Right renal cortex interstitium (tissue), 3 donors: ENCODE measurements at regions not wholly inside any gene's neighbourhood (a gene's known extent, or its start where the extent isn't known, plus 50 kb on each side); places are given as distances from the start of the nearest gene placed in this dataset.

Experiments
- DNase-seq, 3 donors: peaks; one replicate each; pipeline ENCODE4 v3.0.0-alpha.2; 2013; ENCODE audit warnings: low read depth in 3 of 3, low spot score in 2 of 3

- no peak for DNase-seq
These were observed 1091.6 kb upstream of the EEF2KMT start for GRCh38 chr16:6189216-6189615.

GRCh38 chr16:6177616-6178180 is 1080.1 kb upstream of the EEF2KMT start:
- DNase-seq: no peak

GRCh38 chr16:6170022-6170421 is 1072.4 kb upstream of the EEF2KMT start:
- DNase-seq: no peak

GRCh38 chr16:6165330-6165979 is 1067.9 kb upstream of the EEF2KMT start:
- DNase-seq: peak in 1 of 3 donors; percentile 18

- DNase-seq: no peak
These were observed 1063.3 kb upstream of the EEF2KMT start for GRCh38 chr16:6160871-6161270.

GRCh38 chr16:6160303-6160702 is 1062.7 kb upstream of the EEF2KMT start:
- no peak for DNase-seq

GRCh38 chr16:6157806-6158205 is 1060.2 kb upstream of the EEF2KMT start:
- DNase-seq: no peak

- no peak for DNase-seq
These were observed 1057.7 kb upstream of the EEF2KMT start for GRCh38 chr16:6155271-6155670.

- DNase-seq: no peak
These were observed 1056.3 kb upstream of the EEF2KMT start for GRCh38 chr16:6153901-6154300.

GRCh38 chr16:6149031-6149430 is 1051.4 kb upstream of the EEF2KMT start:
- DNase-seq: no peak

- DNase-seq: no peak
These were observed 1050.8 kb upstream of the EEF2KMT start for GRCh38 chr16:6148361-6148760.

- no peak for DNase-seq
These were observed 1049.4 kb upstream of the EEF2KMT start for GRCh38 chr16:6146874-6147425.

- no peak for DNase-seq
These were observed 1048.8 kb upstream of the EEF2KMT start for GRCh38 chr16:6146356-6146755.

- DNase-seq: no peak
These were observed 1046.9 kb upstream of the EEF2KMT start for GRCh38 chr16:6144463-6144862.

- DNase-seq: no peak
These were observed 1045.4 kb upstream of the EEF2KMT start for GRCh38 chr16:6143020-6143419.

- DNase-seq: no peak
These were observed 1035.5 kb upstream of the EEF2KMT start for GRCh38 chr16:6133009-6133557.

- no peak for DNase-seq
These were observed 1034.5 kb upstream of the EEF2KMT start for GRCh38 chr16:6132121-6132520.

- DNase-seq: no peak
These were observed 1034.0 kb upstream of the EEF2KMT start for GRCh38 chr16:6131526-6132050.

GRCh38 chr16:6125483-6126259 is 1028.1 kb upstream of the EEF2KMT start:
- no peak for DNase-seq

- DNase-seq: no peak
These were observed 1026.5 kb upstream of the EEF2KMT start for GRCh38 chr16:6124136-6124535.

GRCh38 chr16:6122401-6122800 is 1024.8 kb upstream of the EEF2KMT start:
- peak in 1 of 3 donors; percentile 12 for DNase-seq
